Endothelial cell of umbilical vein (primary cell): ENCODE measurements at regions not wholly inside any gene's neighbourhood (a gene's known extent, or its start where the extent isn't known, plus 50 kb on each side); places are given as distances from the start of the nearest gene placed in this dataset.

Experiments used
- CTCF ChIP-seq, 2 donors: IDR thresholded peaks; 1 replicate in 1 of 2; 2 replicates in 1 of 2; pipeline ENCODE4 v1.5.1; 2011; ENCODE audit warnings: low read length in 2 of 2, mild to moderate bottlenecking in 2 of 2, moderate library complexity in 2 of 2, control low read depth in 1 of 2, inconsistent platforms in 1 of 2, low read depth in 1 of 2; ENCODE audit not compliant: insufficient read depth in 1 of 2; ENCODE audit errors: extremely low read depth in 1 of 2
- EZH2 ChIP-seq: IDR thresholded peaks from 2 replicates; pipeline ENCODE4 v1.6.1; 2012; ENCODE audit warnings: borderline replicate concordance, low read depth, mild to moderate bottlenecking, moderate library complexity, low read length, inconsistent platforms; ENCODE audit not compliant: severe bottlenecking
- JUN ChIP-seq: IDR thresholded peaks from 2 replicates; pipeline ENCODE4 v1.6.1; 2011; ENCODE audit warnings: borderline replicate concordance, low read depth; ENCODE audit not compliant: insufficient read length, insufficient read depth
- MAX ChIP-seq: IDR thresholded peaks from 2 replicates; pipeline ENCODE4 v1.6.1; 2011; ENCODE audit not compliant: insufficient read depth, insufficient read length
- MYC ChIP-seq: IDR thresholded peaks from one replicate; pipeline ENCODE4 v1.6.1; 2011; ENCODE audit warnings: mild to moderate bottlenecking, low read depth, low read length
- POLR2A ChIP-seq: IDR thresholded peaks from 2 replicates; pipeline ENCODE4 v1.6.1; 2012; ENCODE audit warnings: low read depth, mild to moderate bottlenecking, control low read depth, low read length
- POLR2AphosphoS5 ChIP-seq: IDR thresholded peaks from 2 replicates; pipeline ENCODE4 v1.6.1; 2012; ENCODE audit warnings: low read depth, mild to moderate bottlenecking, control low read depth, low read length, moderate library complexity; ENCODE audit not compliant: insufficient read depth

- TF ChIP-seq CTCF (IDR thresholded peaks at IDR 0.05; ENCODE audit: extremely low read depth in 1 of 2, insufficient read depth in 1 of 2, low read depth in 1 of 2, low read length in 2 of 2) (no peak), POLR2A (no peak), MAX (no peak), MYC (no peak), POLR2AphosphoS5 (no peak), JUN (no peak), EZH2 (no peak)
These were observed 262.7 kb upstream of the PLEKHG7 start for GRCh38 chr12:92440072-92440471.
